NOMO-1 (cell line): ENCODE measurements at regions not wholly inside any gene's neighbourhood (a gene's known extent, or its start where the extent isn't known, plus 50 kb on each side); places are given as distances from the start of the nearest gene placed in this dataset.
"Not testable (repeated sequence)": the region's sequence is repeated elsewhere in the genome, so short reads cannot be mapped to it uniquely, and the experiment has no call there.

Experiments used
- DNase-seq, 2 experiments: peaks; one replicate each; lab custom pipeline; 2025; ENCODE audit not compliant: unreplicated experiment in 2 of 2; lab: John Stamatoyannopoulos, UW

DNA sequence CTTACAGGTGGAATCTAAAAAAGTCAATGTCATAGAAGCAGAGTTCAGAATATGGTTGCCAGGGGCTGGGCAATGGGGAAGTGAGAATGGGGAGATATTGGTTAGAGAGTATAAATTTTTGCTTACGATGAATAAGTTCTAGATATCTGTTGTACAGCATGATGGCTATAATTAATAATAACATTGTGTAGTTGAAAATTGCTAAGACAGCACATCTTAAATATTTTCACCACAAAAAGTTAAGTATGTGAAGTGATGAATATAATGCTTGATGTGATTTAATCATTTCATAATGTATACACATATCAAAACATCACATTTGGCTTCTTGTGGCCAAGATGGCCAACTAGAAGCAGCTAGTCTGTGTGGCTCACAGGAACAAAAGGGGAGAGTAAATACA is 425.9 kb upstream of the ACO1 start:
- no peak for DNase-seq

DNA sequence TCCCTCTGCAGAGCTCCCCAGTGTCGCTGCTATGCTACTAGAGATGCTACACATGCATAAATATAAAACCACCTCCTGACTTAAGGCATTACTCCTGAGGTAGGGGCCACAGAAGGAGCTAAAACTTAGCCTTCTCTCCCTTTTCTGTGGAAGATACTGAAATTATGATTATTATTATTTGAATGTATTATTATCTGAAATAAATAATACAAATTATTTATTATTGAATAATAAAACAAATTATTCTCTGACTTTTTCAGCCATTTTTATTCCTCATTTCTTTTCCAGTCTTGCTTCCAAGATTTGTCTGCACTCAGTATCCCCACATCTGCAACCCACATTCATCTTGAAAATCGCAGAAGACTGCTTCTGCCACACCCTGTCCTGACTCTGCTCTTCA is 414.9 kb upstream of the ACO1 start:
- no peak for DNase-seq

DNA sequence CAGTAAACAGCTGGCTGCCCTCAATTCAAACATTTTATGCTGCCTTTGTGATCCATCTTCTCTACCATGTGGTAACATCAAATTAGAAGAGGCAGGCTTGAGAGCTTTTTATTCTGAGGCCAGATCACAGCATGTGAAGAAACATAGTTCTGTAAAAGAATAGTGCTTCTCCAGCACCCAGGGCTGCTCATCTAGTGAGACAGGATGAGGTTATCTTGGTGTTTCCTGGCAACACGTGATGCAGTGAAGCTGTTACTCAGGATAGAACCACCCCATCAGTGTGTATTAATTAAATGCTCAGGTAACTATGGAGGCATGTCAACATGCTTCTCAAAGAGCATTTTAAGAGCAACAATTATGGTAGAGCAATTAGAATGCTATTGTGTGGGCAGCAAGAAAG is 400.5 kb upstream of the ACO1 start:
- no peak for DNase-seq

DNA sequence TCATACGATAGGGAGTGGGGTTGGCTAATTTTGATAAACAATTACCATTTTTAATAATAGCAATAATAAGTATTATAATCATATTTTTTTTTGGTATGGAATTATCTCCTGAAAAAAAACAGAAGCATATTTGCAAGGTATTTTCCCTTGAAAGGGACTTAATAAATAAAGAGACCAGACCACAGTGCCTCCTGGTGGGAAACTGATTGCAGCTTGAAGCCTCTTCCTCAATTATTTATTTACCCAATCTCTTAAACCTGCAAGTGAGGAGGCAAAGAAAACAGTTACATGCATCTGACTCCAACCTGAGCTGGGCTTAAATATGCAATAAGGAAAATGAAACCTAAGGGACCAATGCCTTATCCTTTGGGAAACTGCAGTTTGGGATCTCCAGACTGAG is 388.1 kb upstream of the ACO1 start:
- no peak for DNase-seq

- DNase-seq: no peak
Measured at GRCh38 chr9:32004431-32005076, 379.9 kb upstream of the ACO1 start.

GRCh38 chr9:32010322-32010721 is 374.1 kb upstream of the ACO1 start:
- DNase-seq: no peak

GRCh38 chr9:32011049-32011448 is 373.4 kb upstream of the ACO1 start:
- no peak for DNase-seq

DNA sequence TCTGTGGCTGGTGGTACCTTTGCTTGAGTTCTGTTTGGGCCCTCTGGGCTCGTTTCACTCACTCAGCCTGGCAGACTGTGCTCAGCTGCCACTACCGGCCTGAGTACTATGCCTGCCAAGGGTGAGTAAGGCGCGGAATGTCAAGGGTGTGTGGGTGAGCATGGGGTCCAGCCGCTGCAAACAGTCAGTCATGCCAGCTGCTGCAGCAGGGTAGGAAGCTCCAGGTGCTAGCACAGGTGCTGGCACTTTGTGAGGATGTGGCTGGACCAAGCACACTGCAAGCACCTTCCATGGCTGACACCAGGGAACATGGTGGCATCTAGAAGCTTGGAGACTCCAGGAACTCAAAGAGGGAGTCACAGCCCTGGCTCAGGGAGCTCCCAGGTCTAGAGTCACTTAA is 368.6 kb upstream of the ACO1 start:
- no peak for DNase-seq

GRCh38 chr9:32045513-32045912 is 338.9 kb upstream of the ACO1 start:
- no peak for DNase-seq

- DNase-seq: no peak
Measured at GRCh38 chr9:32067261-32067660, 317.2 kb upstream of the ACO1 start.

- DNase-seq: no peak
Measured at GRCh38 chr9:32069169-32069813, 315.2 kb upstream of the ACO1 start.

- DNase-seq: no peak
Measured at GRCh38 chr9:32069969-32070368, 314.5 kb upstream of the ACO1 start.

- no peak for DNase-seq
Measured at GRCh38 chr9:32072570-32072969, 311.9 kb upstream of the ACO1 start.

DNA sequence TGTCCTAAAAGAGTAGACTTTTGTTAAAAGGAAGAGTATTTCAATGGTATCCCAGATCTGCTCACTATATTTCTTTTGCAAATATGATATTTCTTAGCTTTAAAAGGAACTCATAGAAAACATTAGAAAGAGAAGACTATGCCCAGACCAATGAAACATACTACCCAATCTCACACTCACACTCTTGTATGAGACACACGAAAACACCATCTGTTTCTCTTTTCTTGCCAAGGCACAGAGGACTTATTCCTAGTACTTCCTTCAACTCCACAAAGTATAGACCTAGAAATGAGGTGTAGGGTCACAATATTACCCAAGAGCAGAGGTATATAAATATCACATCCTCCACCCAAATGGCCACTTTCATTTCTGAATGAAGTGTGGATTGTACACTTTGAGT is 292.4 kb upstream of the ACO1 start:
- no peak for DNase-seq

GRCh38 chr9:32117291-32117690 is 267.2 kb upstream of the ACO1 start:
- no peak for DNase-seq

GRCh38 chr9:32128546-32128945 is 255.9 kb upstream of the ACO1 start:
- DNase-seq: no peak

- not testable (repeated sequence) for DNase-seq
Measured at GRCh38 chr9:32130709-32131108, 253.7 kb upstream of the ACO1 start.

DNA sequence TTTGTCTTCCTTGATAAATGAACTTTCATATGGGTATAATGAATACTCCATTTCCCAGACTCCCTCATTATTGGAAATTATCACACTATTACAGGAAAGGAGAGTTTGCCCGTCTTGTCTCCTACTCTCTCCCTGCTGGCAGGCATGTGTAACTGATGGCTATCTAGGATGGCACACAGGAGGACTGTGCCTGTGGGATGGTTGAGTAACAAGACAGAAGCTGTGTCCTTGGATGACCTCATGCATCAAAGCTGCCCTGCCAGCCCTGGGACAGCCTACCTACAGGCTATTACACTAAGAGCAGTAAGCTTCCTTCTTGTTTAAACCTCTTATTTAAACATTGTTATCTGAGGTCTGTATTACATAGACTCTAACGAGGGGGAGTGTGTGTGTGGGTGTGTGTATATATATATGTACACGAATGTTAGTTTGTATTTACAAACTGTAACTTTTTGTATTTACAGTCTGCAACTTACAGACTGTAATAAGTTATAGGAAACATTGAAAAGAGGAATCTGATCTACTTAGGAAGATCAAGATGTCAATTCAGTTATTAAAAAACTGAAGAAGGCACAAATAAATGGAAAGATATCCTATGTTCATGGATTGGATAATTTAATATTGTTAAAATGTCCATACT is 247.6 kb upstream of the ACO1 start:
- DNase-seq: no peak

DNA sequence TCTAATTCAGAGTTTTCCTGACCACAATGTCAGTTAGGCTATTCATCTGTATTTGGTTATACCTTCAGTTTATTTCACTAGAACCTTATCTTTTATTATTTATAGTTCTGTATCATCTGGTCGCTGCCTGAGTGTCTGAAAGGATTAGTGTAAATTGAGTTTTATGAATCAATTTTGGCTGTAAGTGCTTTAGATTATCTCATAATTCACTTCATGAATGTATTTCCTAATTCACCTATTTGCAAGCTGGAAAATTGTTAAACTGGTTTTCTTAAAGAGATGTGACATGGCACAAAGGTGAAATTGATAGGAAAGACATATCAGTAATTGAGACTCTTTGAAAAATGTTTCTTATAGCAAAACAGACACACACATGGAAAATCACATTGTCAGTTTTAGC is 242.4 kb upstream of the ACO1 start:
- DNase-seq: no peak

DNA sequence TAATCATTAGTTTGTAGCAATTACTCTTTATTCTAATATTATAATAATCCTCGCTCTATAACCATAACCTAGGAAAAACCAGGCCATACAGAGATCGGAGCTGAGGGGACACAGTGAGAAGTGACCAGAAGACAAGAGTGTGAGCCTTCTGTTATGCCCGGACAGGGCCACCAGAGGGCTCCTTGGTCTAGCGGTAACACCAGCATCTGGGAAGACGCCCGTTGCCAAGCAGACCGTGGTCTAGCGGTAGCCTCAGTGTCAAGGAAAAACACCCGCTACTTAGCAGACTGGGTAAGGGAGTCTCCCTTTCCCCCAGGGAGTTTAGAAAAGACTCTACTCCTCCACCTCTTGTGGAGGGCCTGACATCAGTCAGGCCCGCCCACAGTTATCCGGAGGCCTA is 235.9 kb upstream of the ACO1 start:
- not testable (repeated sequence) for DNase-seq

GRCh38 chr9:32161209-32161608 is 223.2 kb upstream of the ACO1 start:
- no peak for DNase-seq

DNA sequence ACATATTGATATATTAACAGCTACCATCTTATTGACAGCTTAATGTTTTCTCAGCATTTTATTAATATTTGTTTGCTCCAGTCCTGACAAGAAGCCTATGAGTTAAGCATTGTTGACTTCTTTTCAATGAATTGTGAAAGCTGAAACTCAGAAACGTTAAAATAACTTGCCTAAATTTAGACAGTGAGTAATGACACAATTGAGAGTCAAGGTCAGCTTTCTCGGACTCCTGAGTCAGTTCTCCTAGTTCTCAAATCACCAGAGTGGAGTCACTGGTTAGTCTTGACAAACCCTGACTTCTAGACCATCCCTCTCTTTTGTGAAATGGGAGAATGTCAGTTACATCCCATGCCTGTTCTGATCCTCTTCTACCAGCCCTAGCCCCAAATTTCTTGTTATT is 222.7 kb upstream of the ACO1 start:
- no peak for DNase-seq
